ENCODE measurements at regions not wholly inside any gene's neighbourhood (a gene's known extent, or its start where the extent isn't known, plus 50 kb on each side); places are given as distances from the start of the nearest gene placed in this dataset.

DNA sequence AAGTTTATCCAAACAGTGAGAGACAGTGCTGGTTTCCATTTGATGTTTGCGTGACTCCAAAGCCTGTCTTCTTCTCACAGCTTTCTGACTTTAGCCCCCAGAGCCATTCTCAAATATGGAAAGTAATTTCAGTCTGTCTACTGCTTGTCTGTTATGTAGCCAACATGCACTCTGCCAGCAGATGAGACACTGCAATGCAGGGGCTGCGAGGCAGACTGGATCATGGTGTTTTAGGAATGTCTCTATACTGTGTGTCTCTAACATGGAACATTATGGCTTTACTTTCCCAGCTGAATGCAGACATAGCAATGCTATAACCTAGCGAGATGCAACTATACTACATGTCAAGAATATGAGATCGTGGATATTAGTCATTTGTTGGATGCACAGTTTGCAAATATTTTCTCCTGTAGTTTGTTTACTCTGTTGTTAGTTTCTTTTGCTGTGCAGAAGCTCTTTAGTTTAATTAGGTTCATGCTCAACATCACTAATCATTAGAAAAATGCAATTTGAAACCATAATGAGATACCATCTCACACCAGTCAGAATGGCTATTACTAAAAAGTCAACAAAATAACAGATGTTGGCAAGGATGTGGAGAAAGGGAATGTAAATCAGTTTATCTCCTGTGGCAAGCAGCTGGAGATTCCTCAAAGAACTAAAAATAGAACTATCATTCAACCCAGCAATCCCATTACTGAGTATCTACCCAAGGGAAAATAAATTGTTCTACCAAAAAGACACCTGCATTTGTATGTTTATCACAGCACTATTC, 235.8 kb upstream of the TMTC1 start:
- no peak overlapping the region for H3K4me3 ChIP-seq (ENCODE audit: low read length, poor library complexity, severe bottlenecking)
- no peak overlapping the region for H3K4me2 ChIP-seq (ENCODE audit: low read depth, low read length, poor library complexity, severe bottlenecking)
- no peaks in the 10 kb centered on the region for H3K27me3 ChIP-seq (ENCODE audit: insufficient read depth, low read length, poor library complexity, severe bottlenecking)
- H3K9ac ChIP-seq (ENCODE audit: low read depth, low read length, poor library complexity, severe bottlenecking), result no peak overlapping the region
- TF ChIP-seq, protein P1, sequence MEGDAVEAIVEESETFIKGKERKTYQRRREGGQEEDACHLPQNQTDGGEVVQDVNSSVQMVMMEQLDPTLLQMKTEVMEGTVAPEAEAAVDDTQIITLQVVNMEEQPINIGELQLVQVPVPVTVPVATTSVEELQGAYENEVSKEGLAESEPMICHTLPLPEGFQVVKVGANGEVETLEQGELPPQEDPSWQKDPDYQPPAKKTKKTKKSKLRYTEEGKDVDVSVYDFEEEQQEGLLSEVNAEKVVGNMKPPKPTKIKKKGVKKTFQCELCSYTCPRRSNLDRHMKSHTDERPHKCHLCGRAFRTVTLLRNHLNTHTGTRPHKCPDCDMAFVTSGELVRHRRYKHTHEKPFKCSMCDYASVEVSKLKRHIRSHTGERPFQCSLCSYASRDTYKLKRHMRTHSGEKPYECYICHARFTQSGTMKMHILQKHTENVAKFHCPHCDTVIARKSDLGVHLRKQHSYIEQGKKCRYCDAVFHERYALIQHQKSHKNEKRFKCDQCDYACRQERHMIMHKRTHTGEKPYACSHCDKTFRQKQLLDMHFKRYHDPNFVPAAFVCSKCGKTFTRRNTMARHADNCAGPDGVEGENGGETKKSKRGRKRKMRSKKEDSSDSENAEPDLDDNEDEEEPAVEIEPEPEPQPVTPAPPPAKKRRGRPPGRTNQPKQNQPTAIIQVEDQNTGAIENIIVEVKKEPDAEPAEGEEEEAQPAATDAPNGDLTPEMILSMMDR (conservative IDR thresholded peaks at IDR 0.05; ENCODE audit: low read length), result no peak
- TF ChIP-seq EZH2phosphoT487 (IDR thresholded peaks at IDR 0.05; ENCODE audit: borderline replicate concordance), result no peak
- H4K20me1 ChIP-seq (ENCODE audit: insufficient read depth, low read length, poor library complexity, severe bottlenecking), result no peaks in the 10 kb centered on the region
- no peaks in the 10 kb centered on the region for H3K9me3 ChIP-seq (ENCODE audit: insufficient read depth, low read depth, low read length)
- no peaks in the 10 kb centered on the region for H3K36me3 ChIP-seq (ENCODE audit: insufficient read depth, low read length)
- no peaks in the 10 kb centered on the region for H3K79me2 ChIP-seq (ENCODE audit: insufficient read depth, low read length)
- H2AFZ ChIP-seq (ENCODE audit: low read length), result no peak overlapping the region
- no peaks in the 10 kb centered on the region for H3K9me2 ChIP-seq (replicated peaks; ENCODE audit: low read depth, low read length)
- no peaks in the 10 kb centered on the region for H3F3A ChIP-seq (ENCODE audit: low read depth)
- no peaks in the 10 kb centered on the region for H3K4me1 ChIP-seq (ENCODE audit: insufficient read depth, low read length, poor library complexity, severe bottlenecking)

- no peaks in the 10 kb centered on the region for H3K36me3 ChIP-seq (ENCODE audit: insufficient read depth, low read length)
- H4K20me1 ChIP-seq (ENCODE audit: insufficient read depth, low read length, poor library complexity, severe bottlenecking), result no peaks in the 10 kb centered on the region
- no peak overlapping the region for H3K4me2 ChIP-seq (ENCODE audit: low read depth, low read length, poor library complexity, severe bottlenecking)
- H3F3A ChIP-seq (ENCODE audit: low read depth), result no peaks in the 10 kb centered on the region
- no peak overlapping the region for H3K9ac ChIP-seq (ENCODE audit: low read depth, low read length, poor library complexity, severe bottlenecking)
- no peaks in the 10 kb centered on the region for H3K9me2 ChIP-seq (replicated peaks; ENCODE audit: low read depth, low read length)
- no peaks in the 10 kb centered on the region for H3K4me1 ChIP-seq (ENCODE audit: insufficient read depth, low read length, poor library complexity, severe bottlenecking)
- H2AFZ ChIP-seq (ENCODE audit: low read length), result no peak overlapping the region
- no peak overlapping the region for H3K4me3 ChIP-seq (ENCODE audit: low read length, poor library complexity, severe bottlenecking)
- H3K27me3 ChIP-seq (ENCODE audit: insufficient read depth, low read length, poor library complexity, severe bottlenecking), result no peaks in the 10 kb centered on the region
- no peaks in the 10 kb centered on the region for H3K9me3 ChIP-seq (ENCODE audit: insufficient read depth, low read depth, low read length)
- TF ChIP-seq, protein P1 (conservative IDR thresholded peaks at IDR 0.05; ENCODE audit: low read length), result no peak
- TF ChIP-seq EZH2phosphoT487 (IDR thresholded peaks at IDR 0.05; ENCODE audit: borderline replicate concordance), result no peak
- H3K79me2 ChIP-seq (ENCODE audit: insufficient read depth, low read length), result no peaks in the 10 kb centered on the region
Observed at GRCh38 chr12:30016540-30017055, 232.9 kb upstream of the TMTC1 start.

DNA sequence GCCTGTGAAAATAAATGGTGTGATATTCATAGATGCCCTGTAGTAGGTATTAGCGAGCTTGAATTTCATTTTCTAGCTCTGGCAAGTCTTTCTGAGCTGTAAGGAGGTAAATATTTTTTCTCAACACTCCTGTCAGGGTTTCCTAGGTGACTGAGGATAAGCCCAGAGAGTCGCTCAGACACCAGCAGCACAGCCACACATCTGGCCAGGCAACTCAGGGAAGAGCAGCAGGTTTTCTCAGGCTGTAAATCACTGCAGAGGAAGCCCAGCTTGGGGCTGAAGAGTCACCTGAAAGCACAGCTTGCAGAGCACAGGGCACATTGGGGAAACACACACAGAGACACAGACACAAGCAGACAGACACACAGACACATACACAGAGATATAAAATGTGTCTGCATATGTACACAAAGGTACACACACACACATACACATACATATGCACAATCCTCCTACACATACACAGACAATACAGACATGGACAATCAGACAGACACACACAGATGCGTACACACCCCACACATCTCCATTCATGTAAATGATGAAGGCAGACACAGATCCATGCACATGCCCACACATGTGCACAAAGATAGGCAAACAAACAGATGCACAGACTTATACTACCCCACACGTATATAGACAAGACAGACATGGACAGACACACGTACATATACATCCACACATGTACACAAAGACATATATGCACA, 232.0 kb upstream of the TMTC1 start:
- Histone ChIP-seq H3K4me1 (ENCODE audit: insufficient read depth, low read length, poor library complexity, severe bottlenecking) (no peaks in the 10 kb centered on the region), H3K36me3 (ENCODE audit: insufficient read depth, low read length) (no peaks in the 10 kb centered on the region), H3F3A (ENCODE audit: low read depth) (no peaks in the 10 kb centered on the region), H3K9me3 (ENCODE audit: insufficient read depth, low read depth, low read length) (no peaks in the 10 kb centered on the region), H3K79me2 (ENCODE audit: insufficient read depth, low read length) (no peaks in the 10 kb centered on the region), H3K4me2 (ENCODE audit: low read depth, low read length, poor library complexity, severe bottlenecking) (no peak overlapping the region), H3K27me3 (ENCODE audit: insufficient read depth, low read length, poor library complexity, severe bottlenecking) (no peaks in the 10 kb centered on the region), H3K9ac (ENCODE audit: low read depth, low read length, poor library complexity, severe bottlenecking) (no peak overlapping the region), H3K4me3 (ENCODE audit: low read length, poor library complexity, severe bottlenecking) (no peak overlapping the region), H4K20me1 (ENCODE audit: insufficient read depth, low read length, poor library complexity, severe bottlenecking) (no peaks in the 10 kb centered on the region), H3K9me2 (replicated peaks; ENCODE audit: low read depth, low read length) (no peaks in the 10 kb centered on the region), H2AFZ (ENCODE audit: low read length) (no peak overlapping the region)
- TF ChIP-seq, protein P1 (conservative IDR thresholded peaks at IDR 0.05; ENCODE audit: low read length), result no peak
- TF ChIP-seq EZH2phosphoT487 (IDR thresholded peaks at IDR 0.05; ENCODE audit: borderline replicate concordance), result no peak

Measured in Loucy (cell line).